Adrenal gland (tissue), 9 donors: ENCODE measurements at regions not wholly inside any gene's neighbourhood (a gene's known extent, or its start where the extent isn't known, plus 50 kb on each side); places are given as distances from the start of the nearest gene placed in this dataset.

ENCODE experiments used
- DNase-seq, 7 donors: peaks; one replicate each; pipeline ENCODE4 v3.0.0-alpha.2; 2019 to 2020
- H3K27ac ChIP-seq, 5 donors: fragments of 200-600 bp; sonication (generic) in 4 of 5; 1 replicate in 3 of 5; 2 replicates in 2 of 5; pipeline versions ENCODE4 v1.5.1 to v1.8.0; 2016 to 2020; ENCODE audit warnings: mild to moderate bottlenecking in 1 of 5
- H3K27me3 ChIP-seq: fragments of 200-600 bp; 2 replicates; pipeline ENCODE4 v1.8.0; 2021
- H3K36me3 ChIP-seq, 2 donors: fragments of 200-600 bp; replicated peaks in 1 of 2; 1 replicate in 1 of 2; 2 replicates in 1 of 2; pipeline versions ENCODE4 v1.5.1 to v1.8.0; 2018 to 2022
- H3K4me1 ChIP-seq, 2 donors: fragments of 200-600 bp; replicated peaks in 1 of 2; 1 replicate in 1 of 2; 2 replicates in 1 of 2; pipeline versions ENCODE4 v1.5.1 to v1.8.0; 2018 to 2021
- H3K4me3 ChIP-seq, 4 donors: fragments of 200-600 bp; sonication (generic) in 3 of 4; one replicate each; pipeline ENCODE4 v1.5.1; 2016 to 2018
- H3K9me3 ChIP-seq, 3 donors: fragments of 200-600 bp; sonication (generic) in 1 of 3; replicated peaks in 1 of 3; 1 replicate in 2 of 3; 2 replicates in 1 of 3; pipeline versions ENCODE4 v1.5.1 to v1.8.0; 2016 to 2021
- POLR2A ChIP-seq, 2 donors: fragments of 450-650 bp; IDR thresholded peaks; one replicate each; pipeline ENCODE4 v1.6.1; 2017; ENCODE audit warnings: antibody characterized with exemption in 2 of 2, mild to moderate bottlenecking in 2 of 2, moderate library complexity in 1 of 2
- WGBS, 4 donors: extraction: QIAGEN DNeasy Blood & Tissue Kit in 2 of 4; methylation state at CpG; one replicate each; pipeline versions ENCODE4 v1.1.5 to v1.1.7; 2013 to 2017; 5-methylcytosine and 5-hydroxymethylcytosine counted together
- intact Hi-C, 2 donors: fragments of 100-400 bp; cut with DNase I; formaldehyde crosslinking; loops; one replicate each; pipeline versions ENCODE4 v1.14.1 to v1.15.0; 2022 to 2023
- TF ChIP-seq, protein P1 (sequence below), 6 experiments: fragments of 450-650 bp in 4 of 6; fragments of 200-600 bp in 2 of 6; sonication (generic) in 1 of 6; IDR thresholded peaks; 1 replicate in 5 of 6; 2 replicates in 1 of 6; pipeline versions ENCODE4 v1.5.1 to v1.8.0; 2016 to 2021; ENCODE audit warnings: antibody characterized with exemption in 6 of 6, mild to moderate bottlenecking in 2 of 6, moderate library complexity in 1 of 6
- donor health status: healthy with polysubstance abuse.
- donor health status: Bipolar disorder and iron deficiency.
- donor health status: DM: yes; HTN: yes; CAD: no.
- donor health status: DM: no; HTN: no; CAD: no.
- donor health status: DM: no; HTN: no; CAD: no.

GRCh38 chr12:75877763-75878621 is 153.6 kb downstream of the PHLDA1 start:
- intact Hi-C loops: no loop called here
- peak overlapping the region in 4 of 5 donors; percentile 30 to 58 (median 50) for H3K27ac ChIP-seq
- H3K9me3 ChIP-seq: no peaks in the 10 kb centered on the region
- H3K4me1 ChIP-seq: peaks cover 18 to 23% of the 10 kb centered on the region in 2 donors
- H3K4me3 ChIP-seq: peak overlapping the region in 2 of 4 donors; percentile 3 to 43
- no peaks in the 10 kb centered on the region for H3K27me3 ChIP-seq
- WGBS, 4 donors: 23 to 27% (median 24%) methylated on average over 13 of the region's 13 CpGs
- TF ChIP-seq, protein P1, sequence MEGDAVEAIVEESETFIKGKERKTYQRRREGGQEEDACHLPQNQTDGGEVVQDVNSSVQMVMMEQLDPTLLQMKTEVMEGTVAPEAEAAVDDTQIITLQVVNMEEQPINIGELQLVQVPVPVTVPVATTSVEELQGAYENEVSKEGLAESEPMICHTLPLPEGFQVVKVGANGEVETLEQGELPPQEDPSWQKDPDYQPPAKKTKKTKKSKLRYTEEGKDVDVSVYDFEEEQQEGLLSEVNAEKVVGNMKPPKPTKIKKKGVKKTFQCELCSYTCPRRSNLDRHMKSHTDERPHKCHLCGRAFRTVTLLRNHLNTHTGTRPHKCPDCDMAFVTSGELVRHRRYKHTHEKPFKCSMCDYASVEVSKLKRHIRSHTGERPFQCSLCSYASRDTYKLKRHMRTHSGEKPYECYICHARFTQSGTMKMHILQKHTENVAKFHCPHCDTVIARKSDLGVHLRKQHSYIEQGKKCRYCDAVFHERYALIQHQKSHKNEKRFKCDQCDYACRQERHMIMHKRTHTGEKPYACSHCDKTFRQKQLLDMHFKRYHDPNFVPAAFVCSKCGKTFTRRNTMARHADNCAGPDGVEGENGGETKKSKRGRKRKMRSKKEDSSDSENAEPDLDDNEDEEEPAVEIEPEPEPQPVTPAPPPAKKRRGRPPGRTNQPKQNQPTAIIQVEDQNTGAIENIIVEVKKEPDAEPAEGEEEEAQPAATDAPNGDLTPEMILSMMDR (IDR thresholded peaks at IDR 0.05): no peak
- no peak for TF ChIP-seq POLR2A (IDR thresholded peaks at IDR 0.05)
- no peaks in the 10 kb centered on the region for H3K36me3 ChIP-seq
- peak; percentile 29 to 61 (median 44) for DNase-seq

GRCh38 chr12:75876832-75877762 is 154.5 kb downstream of the PHLDA1 start:
- Histone ChIP-seq H3K4me1 (peaks cover 9 to 23% of the 10 kb centered on the region in 2 donors), H3K27ac (peak overlapping the region in 3 of 5 donors; percentile 27 to 53 (median 48)), H3K36me3 (no peaks in the 10 kb centered on the region), H3K27me3 (no peaks in the 10 kb centered on the region), H3K4me3 (peak overlapping the region in 1 of 4 donors; percentile 43), H3K9me3 (no peaks in the 10 kb centered on the region)
- intact Hi-C loops: no loop called here
- no peak for DNase-seq
- whole genome bisulfite sequencing, 4 donors: 46 to 56% (median 51%) methylated on average over 4 of the region's 4 CpGs
- TF ChIP-seq POLR2A (IDR thresholded peaks at IDR 0.05): no peak
- TF ChIP-seq, protein P1 (IDR thresholded peaks at IDR 0.05): no peak

DNA sequence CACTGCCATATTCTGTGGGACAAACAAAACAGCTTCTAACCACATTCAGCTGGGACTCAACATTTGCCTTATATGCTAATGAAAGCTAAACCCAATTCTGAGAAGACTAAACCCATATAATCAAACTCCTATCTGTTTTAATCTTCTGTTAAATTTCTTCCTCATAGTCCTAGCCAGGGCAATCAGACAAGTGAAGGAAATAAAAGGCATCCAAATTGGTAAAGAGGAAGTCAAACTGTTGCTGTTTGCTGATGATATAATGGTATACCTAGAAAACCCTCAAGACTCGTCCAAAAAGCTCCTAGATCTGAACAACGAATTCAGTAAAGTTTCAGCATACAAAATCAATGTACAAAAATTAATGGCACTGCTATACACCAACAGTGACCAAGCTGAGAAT is 157.1 kb downstream of the PHLDA1 start:
- Histone ChIP-seq H3K36me3 (no peaks in the 10 kb centered on the region), H3K4me3 (no peak overlapping the region), H3K4me1 (peaks cover 7 to 16% of the 10 kb centered on the region in 2 donors), H3K27ac (no peak overlapping the region), H3K27me3 (no peaks in the 10 kb centered on the region), H3K9me3 (no peaks in the 10 kb centered on the region)
- DNase-seq: no peak
- TF ChIP-seq, protein P1 (IDR thresholded peaks at IDR 0.05): no peak
- no peak for TF ChIP-seq POLR2A (IDR thresholded peaks at IDR 0.05)
- intact Hi-C loops: no loop called here
- 71 to 91% (median 85%) methylated on average over 2 of the region's 2 CpGs for WGBS, 4 donors

DNA sequence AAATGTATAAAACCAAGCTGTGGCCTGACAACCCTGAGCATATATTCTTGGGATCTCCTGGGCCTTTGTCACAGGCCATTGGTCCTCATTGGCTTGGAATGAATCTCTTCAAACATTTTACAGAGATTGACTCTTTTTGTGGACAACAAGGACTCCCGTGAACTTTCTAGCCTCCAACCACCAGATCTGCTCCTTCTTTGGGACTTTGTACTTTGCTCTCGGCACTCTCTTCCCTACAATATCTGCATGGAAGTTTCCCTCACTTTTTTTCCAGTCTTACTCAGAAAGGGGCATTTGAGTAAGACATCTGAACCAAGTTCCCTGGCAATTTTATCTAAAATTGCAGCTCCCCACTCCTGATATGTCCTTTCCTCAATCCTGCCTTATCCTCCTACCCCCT is 158.8 kb downstream of the PHLDA1 start:
- Histone ChIP-seq H3K9me3 (no peaks in the 10 kb centered on the region), H3K27ac (no peak overlapping the region), H3K36me3 (no peaks in the 10 kb centered on the region), H3K4me1 (peaks cover 0 to 10% of the 10 kb centered on the region in 2 donors), H3K27me3 (no peaks in the 10 kb centered on the region), H3K4me3 (no peak overlapping the region)
- WGBS, 4 donors: 94 to 96% (median 95%) methylated on average over 2 of the region's 2 CpGs
- TF ChIP-seq, protein P1 (IDR thresholded peaks at IDR 0.05): no peak
- no peak for TF ChIP-seq POLR2A (IDR thresholded peaks at IDR 0.05)
- intact Hi-C loops: no loop called here
- DNase-seq: no peak
